ENCODE measurements at regions not wholly inside any gene's neighbourhood (a gene's known extent, or its start where the extent isn't known, plus 50 kb on each side); places are given as distances from the start of the nearest gene placed in this dataset.

GRCh38 chr2:12060886-12061285 is 314.5 kb downstream of the LPIN1 start:
- Histone ChIP-seq H3K4me3 (ENCODE audit: low read depth, low read length) (no peak overlapping the region), H3K9ac (ENCODE audit: low read length) (no peak overlapping the region), H3K36me3 (ENCODE audit: control insufficient read depth, insufficient read depth, low read length) (no peaks in the 10 kb centered on the region), H3K27ac (ENCODE audit: low read depth, low read length) (no peak overlapping the region), H3K27me3 (ENCODE audit: control insufficient read depth, insufficient read depth, low read length) (no peaks in the 10 kb centered on the region), H3K4me1 (ENCODE audit: control insufficient read depth, insufficient read depth, low read length) (peaks cover 17% of the 10 kb centered on the region), H3K9me3 (ENCODE audit: control insufficient read depth, insufficient read depth, low read depth, low read length) (no peaks in the 10 kb centered on the region)

DNA sequence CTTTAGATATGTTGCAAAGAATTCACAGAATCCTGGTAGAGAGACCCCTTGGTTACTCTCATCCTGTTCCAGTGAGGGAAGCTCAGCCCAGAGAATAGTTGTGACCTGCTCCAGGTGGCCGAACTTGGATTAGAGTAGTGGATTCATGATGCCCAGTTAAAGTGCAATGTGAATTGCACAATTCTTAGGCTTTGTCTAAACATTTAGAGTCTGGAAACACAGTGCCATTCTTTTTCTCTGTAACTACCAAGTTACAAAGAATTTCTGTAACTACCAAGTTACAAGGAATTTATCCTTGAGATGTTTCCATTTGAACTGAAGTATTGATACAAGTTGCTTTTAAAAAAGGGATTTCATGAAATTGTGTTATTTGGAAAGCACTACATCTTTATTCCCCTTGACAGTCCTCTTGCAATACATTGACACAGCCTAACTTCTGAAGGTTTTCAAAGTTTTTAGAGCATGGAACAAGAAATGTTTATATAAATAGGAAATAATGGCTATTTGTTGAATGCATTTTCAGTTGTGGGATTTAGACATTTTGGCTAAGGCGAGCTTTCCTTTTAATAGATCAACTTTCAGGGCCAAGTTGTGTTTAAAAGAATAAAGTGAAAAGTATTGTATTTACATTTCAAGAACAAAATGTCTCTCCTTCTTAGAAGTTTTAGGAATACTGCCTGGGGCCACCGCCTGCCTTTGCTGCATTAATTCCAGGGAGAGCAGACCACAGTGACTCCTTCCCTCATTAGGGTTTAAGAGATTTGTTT is 315.0 kb downstream of the LPIN1 start:
- Histone ChIP-seq H3K9me3 (ENCODE audit: control insufficient read depth, insufficient read depth, low read depth, low read length) (no peaks in the 10 kb centered on the region), H3K4me1 (ENCODE audit: control insufficient read depth, insufficient read depth, low read length) (peaks cover 17% of the 10 kb centered on the region), H3K36me3 (ENCODE audit: control insufficient read depth, insufficient read depth, low read length) (no peaks in the 10 kb centered on the region), H3K4me3 (ENCODE audit: low read depth, low read length) (no peak overlapping the region), H3K27me3 (ENCODE audit: control insufficient read depth, insufficient read depth, low read length) (no peaks in the 10 kb centered on the region), H3K27ac (ENCODE audit: low read depth, low read length) (no peak overlapping the region), H3K9ac (ENCODE audit: low read length) (no peak overlapping the region)

GRCh38 chr2:12062053-12062395 is 315.6 kb downstream of the LPIN1 start:
- no peaks in the 10 kb centered on the region for H3K27me3 ChIP-seq (ENCODE audit: control insufficient read depth, insufficient read depth, low read length)
- H3K36me3 ChIP-seq (ENCODE audit: control insufficient read depth, insufficient read depth, low read length), result no peaks in the 10 kb centered on the region
- no peaks in the 10 kb centered on the region for H3K9me3 ChIP-seq (ENCODE audit: control insufficient read depth, insufficient read depth, low read depth, low read length)
- no peak overlapping the region for H3K4me3 ChIP-seq (ENCODE audit: low read depth, low read length)
- no peak overlapping the region for H3K9ac ChIP-seq (ENCODE audit: low read length)
- H3K4me1 ChIP-seq (ENCODE audit: control insufficient read depth, insufficient read depth, low read length), result peaks cover 16% of the 10 kb centered on the region
- no peak overlapping the region for H3K27ac ChIP-seq (ENCODE audit: low read depth, low read length)

DNA sequence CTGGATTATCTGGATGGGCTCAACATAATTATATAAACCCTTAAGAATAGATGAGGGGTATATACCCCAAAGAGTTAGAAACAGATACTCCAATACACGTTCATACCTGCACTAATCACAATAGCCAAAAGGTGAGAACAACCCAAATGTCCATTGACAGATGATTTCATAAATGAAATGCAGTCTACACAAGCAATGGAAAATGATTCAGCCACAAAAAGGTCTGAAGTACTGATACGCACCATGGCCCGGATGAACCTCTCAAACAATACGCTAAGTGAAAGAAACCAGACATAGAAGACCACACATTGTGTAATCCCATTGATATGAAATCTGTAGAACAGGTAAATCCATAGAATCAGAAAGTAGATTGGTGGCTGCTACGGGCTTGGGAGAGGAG is 316.8 kb downstream of the LPIN1 start:
- H3K27ac ChIP-seq (ENCODE audit: low read depth, low read length), result no peak overlapping the region
- H3K4me3 ChIP-seq (ENCODE audit: low read depth, low read length), result no peak overlapping the region
- no peaks in the 10 kb centered on the region for H3K27me3 ChIP-seq (ENCODE audit: control insufficient read depth, insufficient read depth, low read length)
- H3K36me3 ChIP-seq (ENCODE audit: control insufficient read depth, insufficient read depth, low read length), result no peaks in the 10 kb centered on the region
- no peaks in the 10 kb centered on the region for H3K9me3 ChIP-seq (ENCODE audit: control insufficient read depth, insufficient read depth, low read depth, low read length)
- H3K4me1 ChIP-seq (ENCODE audit: control insufficient read depth, insufficient read depth, low read length), result peaks cover 5% of the 10 kb centered on the region; the same call in 1 of the 2 replicates
- no peak overlapping the region for H3K9ac ChIP-seq (ENCODE audit: low read length)

- Histone ChIP-seq H3K4me3 (ENCODE audit: low read depth, low read length) (no peak overlapping the region), H3K36me3 (ENCODE audit: control insufficient read depth, insufficient read depth, low read length) (no peaks in the 10 kb centered on the region), H3K27me3 (ENCODE audit: control insufficient read depth, insufficient read depth, low read length) (no peaks in the 10 kb centered on the region), H3K9me3 (ENCODE audit: control insufficient read depth, insufficient read depth, low read depth, low read length) (no peaks in the 10 kb centered on the region), H3K9ac (ENCODE audit: low read length) (no peak overlapping the region), H3K4me1 (ENCODE audit: control insufficient read depth, insufficient read depth, low read length) (0 out of 2 replicates have a peak, but pooled peaks cover 5% of the 10 kb centered on the region), H3K27ac (ENCODE audit: low read depth, low read length) (no peak overlapping the region)
Measured at GRCh38 chr2:12064153-12064552, 317.7 kb downstream of the LPIN1 start.

GRCh38 chr2:12066116-12066515 is 319.7 kb downstream of the LPIN1 start:
- H3K4me1 ChIP-seq (ENCODE audit: control insufficient read depth, insufficient read depth, low read length), result peaks cover 9% of the 10 kb centered on the region; the same call in 1 of the 2 replicates
- no peaks in the 10 kb centered on the region for H3K36me3 ChIP-seq (ENCODE audit: control insufficient read depth, insufficient read depth, low read length)
- H3K4me3 ChIP-seq (ENCODE audit: low read depth, low read length), result no peak overlapping the region
- no peaks in the 10 kb centered on the region for H3K27me3 ChIP-seq (ENCODE audit: control insufficient read depth, insufficient read depth, low read length)
- H3K27ac ChIP-seq (ENCODE audit: low read depth, low read length), result no peak overlapping the region
- no peak overlapping the region for H3K9ac ChIP-seq (ENCODE audit: low read length)
- no peaks in the 10 kb centered on the region for H3K9me3 ChIP-seq (ENCODE audit: control insufficient read depth, insufficient read depth, low read depth, low read length)

DNA sequence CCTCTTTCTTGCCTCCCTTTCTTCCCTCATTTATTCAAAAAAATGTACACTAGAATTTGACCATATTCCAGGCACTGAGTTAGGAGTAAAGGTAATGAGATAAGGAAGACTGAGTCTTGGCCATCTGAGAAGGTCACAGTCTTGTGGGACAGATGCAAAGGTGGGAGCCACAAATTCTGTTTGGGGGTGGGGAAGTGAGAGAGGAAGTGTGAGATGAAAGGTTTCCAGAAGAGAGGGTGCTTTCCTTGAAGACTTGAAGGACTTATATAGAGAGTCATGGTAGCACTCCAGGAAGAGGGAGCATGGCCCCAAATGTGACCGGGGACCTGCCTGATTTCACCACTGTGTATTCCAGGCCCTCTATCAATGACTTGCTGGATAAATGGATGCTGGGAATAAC is 320.6 kb downstream of the LPIN1 start:
- no peak overlapping the region for H3K27ac ChIP-seq (ENCODE audit: low read depth, low read length)
- no peaks in the 10 kb centered on the region for H3K27me3 ChIP-seq (ENCODE audit: control insufficient read depth, insufficient read depth, low read length)
- no peaks in the 10 kb centered on the region for H3K36me3 ChIP-seq (ENCODE audit: control insufficient read depth, insufficient read depth, low read length)
- no peak overlapping the region for H3K4me3 ChIP-seq (ENCODE audit: low read depth, low read length)
- no peaks in the 10 kb centered on the region for H3K9me3 ChIP-seq (ENCODE audit: control insufficient read depth, insufficient read depth, low read depth, low read length)
- peaks cover 3% of the 10 kb centered on the region; the same call in 1 of the 2 replicates for H3K4me1 ChIP-seq (ENCODE audit: control insufficient read depth, insufficient read depth, low read length)
- H3K9ac ChIP-seq (ENCODE audit: low read length), result no peak overlapping the region

DNA sequence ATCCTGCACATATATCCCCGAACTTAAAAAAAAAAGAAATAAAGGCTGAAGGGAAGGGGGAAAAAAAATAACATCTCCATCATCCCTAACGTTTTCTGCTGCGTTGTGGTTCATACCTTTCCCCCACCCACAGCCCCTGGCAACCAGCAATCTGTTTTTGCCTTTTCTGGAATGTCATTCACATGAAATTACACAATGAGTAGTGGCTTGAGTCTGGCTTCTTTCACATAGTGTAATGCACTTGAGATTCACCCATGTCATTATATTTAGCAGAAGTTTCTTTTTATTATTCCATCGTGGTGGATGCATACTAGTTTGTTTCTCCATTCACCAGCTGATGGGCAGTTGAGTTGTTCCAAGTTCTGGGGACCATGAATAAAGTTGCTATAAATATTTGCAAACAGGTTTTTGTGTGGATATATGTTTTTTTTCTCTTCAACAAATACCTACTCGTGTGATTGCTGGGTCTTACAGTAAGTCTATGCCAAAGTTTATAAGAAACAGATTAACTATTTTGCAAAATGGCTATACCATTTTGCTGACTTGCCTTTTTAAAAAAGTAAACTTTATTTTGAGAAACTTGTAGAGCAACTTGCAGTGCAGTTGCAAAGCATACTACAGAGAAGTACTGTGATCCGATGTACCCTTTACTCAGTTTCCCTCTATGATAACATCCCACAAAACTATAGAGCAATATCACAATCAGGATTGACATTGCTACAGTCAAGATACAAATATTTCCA is 322.5 kb downstream of the LPIN1 start:
- H3K9ac ChIP-seq (ENCODE audit: low read length), result no peak overlapping the region
- H3K27ac ChIP-seq (ENCODE audit: low read depth, low read length), result no peak overlapping the region
- H3K36me3 ChIP-seq (ENCODE audit: control insufficient read depth, insufficient read depth, low read length), result no peaks in the 10 kb centered on the region
- H3K4me1 ChIP-seq (ENCODE audit: control insufficient read depth, insufficient read depth, low read length), result peaks cover 3% of the 10 kb centered on the region; the same call in 1 of the 2 replicates
- no peak overlapping the region for H3K4me3 ChIP-seq (ENCODE audit: low read depth, low read length)
- H3K27me3 ChIP-seq (ENCODE audit: control insufficient read depth, insufficient read depth, low read length), result no peaks in the 10 kb centered on the region
- H3K9me3 ChIP-seq (ENCODE audit: control insufficient read depth, insufficient read depth, low read depth, low read length), result no peaks in the 10 kb centered on the region

DNA sequence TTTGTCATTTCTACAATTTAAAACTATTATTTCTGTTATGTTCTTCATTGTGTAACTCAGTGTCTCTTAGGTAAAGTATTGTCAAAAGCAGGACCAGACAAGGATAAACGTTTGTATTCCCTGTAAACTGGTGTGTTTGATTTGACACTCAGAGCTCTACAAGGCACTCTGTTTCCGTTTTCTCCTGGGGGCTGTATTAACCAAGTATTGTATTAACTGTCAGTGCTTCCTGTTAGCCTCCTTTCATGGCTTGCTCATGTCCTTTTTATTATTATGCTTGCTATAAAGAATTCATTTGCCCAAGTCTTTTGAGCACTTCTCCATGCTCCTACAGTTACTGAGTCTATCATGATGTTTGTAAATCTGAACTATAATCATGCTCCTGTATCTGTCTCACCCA is 323.7 kb downstream of the LPIN1 start:
- no peaks in the 10 kb centered on the region for H3K27me3 ChIP-seq (ENCODE audit: control insufficient read depth, insufficient read depth, low read length)
- no peak overlapping the region for H3K4me3 ChIP-seq (ENCODE audit: low read depth, low read length)
- peaks cover 10% of the 10 kb centered on the region; the same call in 1 of the 2 replicates for H3K4me1 ChIP-seq (ENCODE audit: control insufficient read depth, insufficient read depth, low read length)
- H3K36me3 ChIP-seq (ENCODE audit: control insufficient read depth, insufficient read depth, low read length), result no peaks in the 10 kb centered on the region
- no peak overlapping the region for H3K27ac ChIP-seq (ENCODE audit: low read depth, low read length)
- H3K9me3 ChIP-seq (ENCODE audit: control insufficient read depth, insufficient read depth, low read depth, low read length), result no peaks in the 10 kb centered on the region
- no peak overlapping the region for H3K9ac ChIP-seq (ENCODE audit: low read length)

GRCh38 chr2:12070581-12070980 is 324.1 kb downstream of the LPIN1 start:
- Histone ChIP-seq H3K36me3 (ENCODE audit: control insufficient read depth, insufficient read depth, low read length) (no peaks in the 10 kb centered on the region), H3K4me1 (ENCODE audit: control insufficient read depth, insufficient read depth, low read length) (peaks cover 10% of the 10 kb centered on the region; the same call in 1 of the 2 replicates), H3K27me3 (ENCODE audit: control insufficient read depth, insufficient read depth, low read length) (no peaks in the 10 kb centered on the region), H3K27ac (ENCODE audit: low read depth, low read length) (no peak overlapping the region), H3K9ac (ENCODE audit: low read length) (no peak overlapping the region), H3K9me3 (ENCODE audit: control insufficient read depth, insufficient read depth, low read depth, low read length) (no peaks in the 10 kb centered on the region), H3K4me3 (ENCODE audit: low read depth, low read length) (no peak overlapping the region)

GRCh38 chr2:12071318-12071717 is 324.9 kb downstream of the LPIN1 start:
- no peak overlapping the region for H3K27ac ChIP-seq (ENCODE audit: low read depth, low read length)
- no peak overlapping the region for H3K4me3 ChIP-seq (ENCODE audit: low read depth, low read length)
- no peaks in the 10 kb centered on the region for H3K9me3 ChIP-seq (ENCODE audit: control insufficient read depth, insufficient read depth, low read depth, low read length)
- H3K36me3 ChIP-seq (ENCODE audit: control insufficient read depth, insufficient read depth, low read length), result no peaks in the 10 kb centered on the region
- H3K27me3 ChIP-seq (ENCODE audit: control insufficient read depth, insufficient read depth, low read length), result no peaks in the 10 kb centered on the region
- H3K9ac ChIP-seq (ENCODE audit: low read length), result no peak overlapping the region
- H3K4me1 ChIP-seq (ENCODE audit: control insufficient read depth, insufficient read depth, low read length), result peaks cover 10% of the 10 kb centered on the region; the same call in 1 of the 2 replicates
